ENCODE measurements at regions not wholly inside any gene's neighbourhood (a gene's known extent, or its start where the extent isn't known, plus 50 kb on each side); places are given as distances from the start of the nearest gene placed in this dataset.

- no peak overlapping the region for H3K27ac ChIP-seq
- H3K27me3 ChIP-seq (ENCODE audit: insufficient read depth in 3 of 3, low read length in 2 of 3): no peaks in the 10 kb centered on the region
- H3K4me1 ChIP-seq: no peaks in the 10 kb centered on the region
- no peaks in the 10 kb centered on the region for H3K9me3 ChIP-seq
- intact Hi-C loops (cut with DNase I): no loop called here
- ATAC-seq (no peak), DNase-seq (no peak)
- H3K36me3 ChIP-seq (ENCODE audit: insufficient read depth in 1 of 2, low read depth in 1 of 2): no peaks in the 10 kb centered on the region
- 53 to 69% (median 62%) methylated on average over 9 of the region's 9 CpGs for WGBS, 3 donors
- H3K4me3 ChIP-seq: no peak overlapping the region
- no peak for TF ChIP-seq CTCF (IDR thresholded peaks at IDR 0.05)
Measured at GRCh38 chr1:147486876-147487656, 54.2 kb upstream of the BCL9 start.

- Histone ChIP-seq H3K36me3 (ENCODE audit: insufficient read depth in 1 of 2, low read depth in 1 of 2) (no peaks in the 10 kb centered on the region), H3K4me3 (no peak overlapping the region), H3K27me3 (ENCODE audit: insufficient read depth in 3 of 3, low read length in 2 of 3) (no peaks in the 10 kb centered on the region), H3K9me3 (no peaks in the 10 kb centered on the region), H3K27ac (no peak overlapping the region), H3K4me1 (no peaks in the 10 kb centered on the region)
- WGBS, 3 donors: 26 to 52% (median 42%) methylated on average over 2 of the region's 2 CpGs
- ATAC-seq (no peak), DNase-seq (no peak)
- intact Hi-C loops (cut with DNase I): loop anchor here in 1 of 2 donors (5.0 kb wide), 1 partner anchor 211 kb away; no protein-coding TSS in a partner anchor
- no peak for TF ChIP-seq CTCF (IDR thresholded peaks at IDR 0.05)
Measured at GRCh38 chr1:147491098-147491497, 50.2 kb upstream of the BCL9 start.

Measured in psoas muscle (tissue), 7 donors.